ENCODE measurements at regions not wholly inside any gene's neighbourhood (a gene's known extent, or its start where the extent isn't known, plus 50 kb on each side); places are given as distances from the start of the nearest gene placed in this dataset.

DNA sequence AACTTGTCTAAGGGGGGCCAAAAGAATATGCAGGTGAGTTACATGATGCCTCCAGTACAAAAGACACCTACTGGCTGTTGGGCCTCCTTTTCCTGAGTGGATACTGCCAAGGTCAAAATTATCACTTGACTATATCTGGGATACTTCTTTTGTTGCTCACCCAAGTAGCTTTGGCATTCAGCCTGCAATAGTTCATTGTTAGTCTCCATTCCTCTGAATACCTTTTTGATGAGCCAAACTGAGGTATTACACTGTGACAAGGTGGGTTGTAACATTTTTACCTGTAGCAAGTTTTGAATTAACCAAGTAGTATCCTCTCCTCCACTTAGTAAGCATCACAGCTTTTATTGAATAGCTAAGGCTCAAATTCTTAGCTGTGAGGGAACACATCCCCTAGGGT, 408.0 kb downstream of the LRRIQ3 start:
- TF ChIP-seq, protein P1, sequence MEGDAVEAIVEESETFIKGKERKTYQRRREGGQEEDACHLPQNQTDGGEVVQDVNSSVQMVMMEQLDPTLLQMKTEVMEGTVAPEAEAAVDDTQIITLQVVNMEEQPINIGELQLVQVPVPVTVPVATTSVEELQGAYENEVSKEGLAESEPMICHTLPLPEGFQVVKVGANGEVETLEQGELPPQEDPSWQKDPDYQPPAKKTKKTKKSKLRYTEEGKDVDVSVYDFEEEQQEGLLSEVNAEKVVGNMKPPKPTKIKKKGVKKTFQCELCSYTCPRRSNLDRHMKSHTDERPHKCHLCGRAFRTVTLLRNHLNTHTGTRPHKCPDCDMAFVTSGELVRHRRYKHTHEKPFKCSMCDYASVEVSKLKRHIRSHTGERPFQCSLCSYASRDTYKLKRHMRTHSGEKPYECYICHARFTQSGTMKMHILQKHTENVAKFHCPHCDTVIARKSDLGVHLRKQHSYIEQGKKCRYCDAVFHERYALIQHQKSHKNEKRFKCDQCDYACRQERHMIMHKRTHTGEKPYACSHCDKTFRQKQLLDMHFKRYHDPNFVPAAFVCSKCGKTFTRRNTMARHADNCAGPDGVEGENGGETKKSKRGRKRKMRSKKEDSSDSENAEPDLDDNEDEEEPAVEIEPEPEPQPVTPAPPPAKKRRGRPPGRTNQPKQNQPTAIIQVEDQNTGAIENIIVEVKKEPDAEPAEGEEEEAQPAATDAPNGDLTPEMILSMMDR (IDR thresholded peaks at IDR 0.05), result no peak
- TF ChIP-seq POLR2A (IDR thresholded peaks at IDR 0.05) (no peak), EP300 (IDR thresholded peaks at IDR 0.05) (no peak), POLR2AphosphoS5 (IDR thresholded peaks at IDR 0.05) (no peak)

All from sigmoid colon (tissue), 4 donors.